ENCODE measurements at regions not wholly inside any gene's neighbourhood (a gene's known extent, or its start where the extent isn't known, plus 50 kb on each side); places are given as distances from the start of the nearest gene placed in this dataset.

GRCh38 chr5:136420168-136420898 lies 55.0 kb upstream of the TRPC7 start:
- Histone ChIP-seq H3K9me3 (no peaks in the 10 kb centered on the region), H3K4me1 (no peaks in the 10 kb centered on the region), H3K4me3 (no peak overlapping the region), H3K27ac (no peak overlapping the region), H3K27me3 (no peaks in the 10 kb centered on the region), H3K36me3 (no peaks in the 10 kb centered on the region)
- intact Hi-C loops (cut with DNase I): loop anchor here in 5 of 10 donors (5.0 to 10.0 kb wide), 4 partner anchors 166 to 536 kb away; no protein-coding TSS in a partner anchor
- no peak for DNase-seq
- ATAC-seq: no peak
- TF ChIP-seq CTCF (IDR thresholded peaks at IDR 0.05): no peak
- TF ChIP-seq POLR2A (IDR thresholded peaks at IDR 0.05): no peak
- 38 to 52% (median 48%) methylated on average over 5 of the region's 5 CpGs for WGBS, 4 donors

GRCh38 chr5:136418301-136418700 lies 53.0 kb upstream of the TRPC7 start:
- H3K9me3 ChIP-seq: no peaks in the 10 kb centered on the region
- DNase-seq (no peak), ATAC-seq (no peak)
- no peaks in the 10 kb centered on the region for H3K4me1 ChIP-seq
- no peak overlapping the region for H3K4me3 ChIP-seq
- whole genome bisulfite sequencing, 4 donors: 70 to 79% (median 76%) methylated on average over 4 of the region's 4 CpGs
- no peak overlapping the region for H3K27ac ChIP-seq
- TF ChIP-seq POLR2A (IDR thresholded peaks at IDR 0.05) (no peak), CTCF (IDR thresholded peaks at IDR 0.05) (no peak)
- H3K36me3 ChIP-seq: no peaks in the 10 kb centered on the region
- H3K27me3 ChIP-seq: no peaks in the 10 kb centered on the region
- intact Hi-C loops (cut with DNase I): no loop called here
